ENCODE measurements at regions not wholly inside any gene's neighbourhood (a gene's known extent, or its start where the extent isn't known, plus 50 kb on each side); places are given as distances from the start of the nearest gene placed in this dataset.
"Not testable (repeated sequence)": the region's sequence is repeated elsewhere in the genome, so short reads cannot be mapped to it uniquely, and the experiment has no call there.

GRCh38 chr22:48717076-48717810 lies 1110.4 kb downstream of the BRD1 start:
- no peak for DNase-seq

- DNase-seq, result not testable (repeated sequence)
Measured at GRCh38 chr22:48716154-48716553, 1111.5 kb downstream of the BRD1 start.

GRCh38 chr22:48715511-48715910 lies 1112.2 kb downstream of the BRD1 start:
- no peak for DNase-seq

DNA sequence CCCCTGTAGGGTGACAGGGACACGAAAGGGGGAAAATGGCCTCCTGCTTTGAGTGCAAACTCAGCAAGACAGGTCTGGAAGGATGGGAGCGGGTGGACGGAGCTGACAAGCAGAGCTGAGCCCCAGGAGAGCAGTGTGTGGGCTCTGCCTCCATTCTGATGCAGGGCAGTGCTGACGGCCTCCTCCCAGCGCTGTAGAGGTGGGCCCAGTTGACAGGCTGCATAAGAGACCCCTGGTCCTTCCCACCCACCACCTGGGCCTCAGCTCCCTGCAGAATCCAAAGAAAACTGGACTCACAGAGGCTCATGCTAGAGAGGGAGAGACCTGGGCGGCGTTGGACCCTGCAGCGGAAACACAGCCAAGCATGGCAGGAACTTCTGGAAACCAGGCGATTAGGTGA lies 1113.4 kb downstream of the BRD1 start:
- no peak for DNase-seq

- no peak for DNase-seq
Measured at GRCh38 chr22:48713272-48714205, 1114.1 kb downstream of the BRD1 start.

DNA sequence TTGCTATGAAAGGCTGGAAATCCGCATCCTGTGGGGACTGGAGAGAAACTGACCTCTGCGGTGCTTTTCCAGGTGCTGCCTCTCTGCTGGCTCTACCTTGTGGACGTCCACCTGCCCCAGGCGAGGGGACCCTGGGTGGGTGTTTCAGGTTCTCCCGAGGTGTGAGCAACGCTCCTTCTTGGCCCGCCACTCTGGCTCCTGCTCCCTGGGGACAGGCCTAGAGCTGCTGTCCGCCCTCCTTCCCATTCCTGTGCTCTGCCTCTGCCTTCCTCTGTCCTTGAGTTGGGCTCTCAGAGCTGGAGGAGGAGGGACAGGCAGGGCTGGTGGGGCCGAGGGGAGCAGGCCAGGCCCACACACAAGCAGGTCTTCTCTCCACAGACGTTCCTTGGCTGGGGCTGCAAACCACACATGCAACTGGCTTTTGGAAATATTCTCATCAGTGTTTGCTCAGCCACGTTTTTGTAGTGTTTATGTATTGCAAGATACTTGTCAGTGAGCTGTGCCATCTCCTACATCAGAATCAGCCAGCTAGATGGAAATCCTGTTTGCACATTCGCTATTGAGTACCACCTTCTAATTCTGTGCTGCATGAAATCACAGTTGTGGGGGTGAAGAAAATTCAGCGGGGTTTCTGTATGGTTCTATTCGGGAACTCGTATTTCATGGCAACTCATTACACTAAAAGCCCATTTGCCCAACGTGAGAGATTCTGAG lies 1115.0 kb downstream of the BRD1 start:
- DNase-seq, result no peak

GRCh38 chr22:48711669-48712068 lies 1116.0 kb downstream of the BRD1 start:
- no peak for DNase-seq

GRCh38 chr22:48711031-48711431 lies 1116.6 kb downstream of the BRD1 start:
- no peak for DNase-seq

GRCh38 chr22:48710410-48710809 lies 1117.3 kb downstream of the BRD1 start:
- DNase-seq, result no peak

DNA sequence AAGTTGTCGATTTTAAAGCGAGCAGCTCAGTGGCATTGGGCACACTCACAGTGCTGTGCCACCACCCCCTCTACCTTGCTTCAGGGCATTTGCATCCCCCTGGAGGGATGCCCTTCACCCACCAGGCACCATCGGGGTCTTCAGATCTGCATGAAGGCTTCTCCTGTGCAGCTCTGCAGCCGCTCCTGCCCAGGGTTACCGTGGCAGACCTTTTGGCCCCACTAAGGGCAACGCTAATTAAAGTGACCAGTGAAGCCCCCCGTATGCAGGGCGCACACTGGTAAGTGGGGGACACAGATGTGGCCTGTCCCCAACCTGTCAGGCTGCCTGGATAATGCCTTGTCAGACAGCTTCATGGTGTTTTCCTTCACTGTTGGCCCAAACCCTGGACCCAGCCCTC lies 1117.7 kb downstream of the BRD1 start:
- DNase-seq, result no peak

- DNase-seq, result no peak
Measured at GRCh38 chr22:48709453-48709852, 1118.2 kb downstream of the BRD1 start.

DNA sequence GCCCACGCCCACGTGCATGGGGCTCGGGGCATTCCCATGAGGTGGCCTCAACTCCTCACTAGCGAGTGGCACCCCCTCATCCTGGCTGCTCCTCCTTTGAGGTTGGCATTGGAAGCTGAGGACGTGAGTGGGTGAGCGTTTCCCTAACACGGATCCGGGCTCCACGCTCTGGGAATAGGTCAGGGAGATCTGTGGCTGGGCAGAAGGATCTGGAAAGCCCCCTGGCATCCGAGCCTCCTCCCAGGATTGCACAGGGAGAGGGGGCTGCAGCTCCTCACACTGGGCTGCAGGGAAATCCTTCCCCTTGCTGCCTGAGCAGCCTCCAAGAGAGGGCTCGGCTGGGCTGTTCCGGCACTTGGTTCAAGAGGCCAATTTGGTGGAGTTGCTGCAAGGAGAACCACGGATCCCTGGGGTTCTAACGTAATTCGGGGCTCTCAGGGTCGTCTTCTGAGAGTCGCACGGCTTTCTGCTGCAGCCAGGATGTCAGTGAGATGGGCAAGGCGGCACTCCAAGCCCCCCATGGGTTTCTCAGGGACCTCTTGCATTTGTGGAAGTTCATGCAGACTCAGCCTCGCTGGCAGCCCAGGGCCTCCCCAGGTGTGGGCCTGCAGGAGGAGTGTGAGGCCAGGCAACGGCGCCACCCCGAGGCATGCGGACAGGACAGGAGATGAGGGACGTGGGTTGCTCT lies 1119.0 kb downstream of the BRD1 start:
- DNase-seq, result no peak

DNA sequence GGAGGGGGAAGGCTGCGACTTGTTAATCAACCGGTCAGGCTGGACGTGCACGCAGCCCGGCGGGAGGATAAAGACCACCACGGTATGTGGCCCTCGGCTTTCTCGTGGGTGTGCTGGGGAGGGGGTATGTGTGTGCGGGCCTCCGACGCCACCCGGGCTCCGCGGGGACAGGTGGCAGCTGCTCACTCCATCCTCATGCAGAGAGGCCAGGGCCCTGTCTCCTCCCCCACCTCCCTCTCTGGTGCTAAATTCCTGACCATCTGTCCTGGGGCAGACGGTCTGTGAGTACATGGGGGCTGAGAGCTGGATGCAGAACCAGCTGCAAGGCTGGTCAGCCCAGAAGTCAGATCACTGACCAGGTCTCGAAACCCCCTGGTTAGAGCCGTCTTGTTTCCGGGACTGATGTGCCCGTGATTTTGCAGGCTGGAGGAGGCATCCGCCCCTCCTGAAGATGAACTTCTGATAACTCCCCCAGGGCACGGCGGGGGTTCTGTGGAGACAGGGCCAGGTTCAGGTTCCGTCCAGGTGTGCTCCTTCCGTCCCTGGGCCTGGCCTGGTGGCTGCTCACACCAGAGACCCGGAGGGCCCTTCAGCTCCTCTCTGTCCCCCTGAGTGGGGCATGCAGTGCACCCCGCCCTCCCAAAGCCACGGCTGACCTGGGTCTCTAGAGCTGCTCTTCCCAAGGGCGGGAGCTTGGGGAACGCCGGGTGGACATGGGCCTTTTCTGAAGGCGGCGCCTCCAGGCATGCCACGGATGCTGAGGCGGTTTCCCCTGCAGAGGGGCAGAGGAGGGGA lies 1119.7 kb downstream of the BRD1 start:
- DNase-seq, result no peak

GRCh38 chr22:48706934-48707762 lies 1120.5 kb downstream of the BRD1 start:
- no peak for DNase-seq

DNA sequence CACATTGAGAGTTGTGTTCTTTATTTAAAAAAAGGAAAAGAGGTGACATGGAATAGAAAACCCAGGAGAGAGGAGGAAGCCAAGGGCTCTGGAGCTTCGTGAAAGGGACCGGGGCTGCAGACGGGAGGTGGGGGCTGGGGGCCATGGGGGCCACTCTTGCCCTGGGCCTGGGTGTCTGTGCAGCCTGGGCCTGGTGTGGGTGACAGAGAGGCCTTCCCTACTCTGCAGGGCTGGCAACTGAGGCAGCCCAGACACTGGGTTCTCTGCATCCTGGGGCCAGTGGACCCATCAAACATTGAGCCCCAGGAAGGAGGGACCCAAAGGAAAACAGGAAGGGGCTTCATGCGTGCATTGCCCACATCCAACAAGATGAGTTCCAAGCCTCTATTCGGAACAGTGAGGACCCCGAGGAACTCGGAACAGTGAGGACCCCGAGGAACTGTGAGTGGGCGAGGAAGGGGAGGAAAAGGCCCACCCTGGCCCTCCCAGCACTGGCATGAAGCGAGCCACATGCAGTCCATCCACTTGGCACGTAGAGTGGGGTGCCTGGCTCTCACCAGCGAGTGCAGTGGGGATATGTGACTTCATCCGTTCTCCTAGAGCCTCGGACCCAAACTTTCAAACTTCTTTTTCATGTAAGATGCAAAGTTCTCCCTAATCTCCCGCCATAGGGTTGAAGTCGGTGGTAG lies 1121.6 kb downstream of the BRD1 start:
- DNase-seq, result no peak

DNA sequence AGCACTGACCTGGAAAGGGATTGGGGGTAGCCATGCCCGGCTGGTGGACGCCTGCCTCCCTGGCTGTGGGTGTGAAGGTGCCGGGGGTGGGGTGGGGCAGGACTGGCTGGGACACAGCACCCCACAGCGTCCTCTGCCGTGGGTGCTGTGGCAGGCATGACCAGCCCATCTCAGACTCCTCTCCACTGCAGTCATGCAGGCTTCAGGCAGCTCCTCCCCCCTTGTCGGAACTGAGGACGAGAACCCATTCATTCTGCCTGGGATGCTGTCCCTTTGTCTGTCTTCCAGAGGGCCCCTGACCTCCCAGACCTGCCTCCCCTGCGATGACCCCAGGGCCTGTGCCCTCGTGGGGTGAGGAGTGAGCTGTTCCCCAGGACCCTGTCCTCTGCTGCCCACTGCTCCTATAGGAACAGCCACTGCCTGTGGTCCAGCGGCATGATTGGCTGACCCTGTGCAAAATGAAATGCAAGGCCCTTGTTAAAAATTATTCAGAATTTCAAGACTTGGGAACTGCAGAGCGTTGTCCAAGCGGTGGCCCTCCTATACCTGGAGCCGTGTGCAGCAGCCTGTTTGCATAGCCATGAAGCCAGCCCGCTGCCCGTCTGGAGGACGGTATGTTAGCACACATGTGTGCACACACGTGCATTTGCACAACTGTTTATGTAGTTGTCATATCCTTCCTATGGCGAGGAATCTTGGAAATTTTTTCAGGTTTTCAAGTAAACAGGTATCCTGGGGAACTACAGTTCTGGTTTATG lies 1122.3 kb downstream of the BRD1 start:
- no peak for DNase-seq

DNA sequence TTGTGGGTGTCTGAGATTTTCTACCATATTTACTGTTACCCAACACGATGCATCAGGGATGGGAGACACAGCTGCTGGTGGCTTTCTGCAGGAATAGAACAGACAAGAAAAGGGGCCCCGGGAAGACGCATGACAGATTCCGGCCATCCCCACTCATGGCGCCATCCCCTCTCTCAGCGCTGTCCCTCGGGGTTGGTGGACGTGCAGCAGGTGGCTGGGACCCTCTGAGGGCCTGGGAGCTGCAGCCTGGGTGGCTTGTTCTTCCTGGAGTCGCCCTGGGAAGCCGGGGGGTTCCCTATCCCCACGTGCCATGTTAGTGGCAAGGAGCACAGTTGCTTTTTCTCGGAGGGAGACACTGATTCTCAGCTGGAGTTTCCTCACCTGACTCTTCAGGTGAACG lies 1123.3 kb downstream of the BRD1 start:
- no peak for DNase-seq

GRCh38 chr22:48703265-48703941 lies 1124.3 kb downstream of the BRD1 start:
- no peak for DNase-seq

Data from CD4-positive, alpha-beta T cell treated with Interleukin-17A for 4 hours (primary cell).